SU-DHL-6 (cell line): ENCODE measurements at regions not wholly inside any gene's neighbourhood (a gene's known extent, or its start where the extent isn't known, plus 50 kb on each side); places are given as distances from the start of the nearest gene placed in this dataset.

Experiments used
- H2AFZ ChIP-seq: fragments of 200-600 bp; sonication (generic); 2 replicates; pipeline ENCODE4 v1.6.1; 2014; ENCODE audit warnings: low read depth, mild to moderate bottlenecking, moderate library complexity, mixed read lengths, antibody characterized with exemption, low read length; ENCODE audit not compliant: severe bottlenecking
- H3F3A ChIP-seq: fragments of 200-600 bp; shearing (Covaris generic); 2 replicates; pipeline ENCODE4 v1.6.0; 2016; ENCODE audit warnings: antibody characterized with exemption, mild to moderate bottlenecking; ENCODE audit not compliant: insufficient read depth
- H3K27ac ChIP-seq: fragments of 200-600 bp; sonication (generic); 2 replicates; pipeline ENCODE4 v1.5.1; 2016; ENCODE audit warnings: low read depth, mild to moderate bottlenecking, low read length, moderate library complexity, mixed read lengths
- H3K27me3 ChIP-seq: fragments of 200-600 bp; sonication (generic), shearing (Covaris generic); 2 replicates; pipeline ENCODE4 v1.6.0; 2014; ENCODE audit warnings: mild to moderate bottlenecking, low read length
- H3K36me3 ChIP-seq: fragments of 200-600 bp; sonication (generic); 2 replicates; pipeline ENCODE4 v1.6.1; 2014; ENCODE audit warnings: mild to moderate bottlenecking, low read length, mixed read lengths
- H3K4me2 ChIP-seq: fragments of 300-600, 200-600 bp; shearing (Covaris generic), sonication (generic); 2 replicates; pipeline ENCODE4 v1.6.0; 2014; ENCODE audit warnings: low read length, low read depth, mild to moderate bottlenecking; ENCODE audit not compliant: poor library complexity, severe bottlenecking
- H3K4me3 ChIP-seq: fragments of 200-600 bp; sonication (generic); 2 replicates; pipeline ENCODE4 v1.5.1; 2014; ENCODE audit warnings: antibody characterized with exemption, low read length, mild to moderate bottlenecking, mixed read lengths; ENCODE audit not compliant: insufficient read depth, poor library complexity, severe bottlenecking
- H3K79me2 ChIP-seq: fragments of 200-600 bp; sonication (generic); 2 replicates; pipeline ENCODE4 v1.6.1; 2014; ENCODE audit warnings: mild to moderate bottlenecking, low read length, moderate library complexity; ENCODE audit not compliant: insufficient read depth
- H3K9ac ChIP-seq: fragments of 200-600 bp; sonication (generic); 2 replicates; pipeline ENCODE4 v1.7.0; 2014; ENCODE audit warnings: mild to moderate bottlenecking, low read length
- H3K9me2 ChIP-seq: fragments of 200-600 bp; sonication (generic); replicated peaks from 2 replicates; pipeline ENCODE4 v1.6.1; 2014; ENCODE audit warnings: low read length; ENCODE audit not compliant: insufficient read depth
- H3K9me3 ChIP-seq: fragments of 200-600 bp; sonication (generic); 2 replicates; pipeline ENCODE4 v1.6.1; 2014; ENCODE audit warnings: low read length, mixed read lengths; ENCODE audit not compliant: insufficient read depth
- H4K20me1 ChIP-seq: fragments of 200-600 bp; sonication (generic); 2 replicates; pipeline ENCODE4 v1.6.1; 2014; ENCODE audit warnings: low read depth, mild to moderate bottlenecking, antibody characterized with exemption, low read length, moderate library complexity, mixed read lengths
- CTCF ChIP-seq: fragments of 200-600 bp; sonication (generic); IDR thresholded peaks from one replicate; pipeline ENCODE4 v1.5.1; 2017; ENCODE audit warnings: antibody characterized with exemption, mild to moderate bottlenecking, low read length, moderate library complexity; ENCODE audit not compliant: insufficient read depth, poor library complexity, severe bottlenecking
- EZH2phosphoT487 ChIP-seq: fragments of 200-600 bp; sonication (generic), shearing (Covaris generic); conservative IDR thresholded peaks from 2 replicates; pipeline ENCODE4 v1.6.1; 2018; ENCODE audit warnings: mild to moderate bottlenecking, antibody characterized with exemption, low read length, moderate library complexity, mixed read lengths

- H3K27ac ChIP-seq = no peak overlapping the region
- no peak overlapping the region for H2AFZ ChIP-seq
- no peak overlapping the region for H3K9ac ChIP-seq
- H3K27me3 ChIP-seq = no peaks in the 10 kb centered on the region
- no peaks in the 10 kb centered on the region for H3K9me3 ChIP-seq
- H3K4me3 ChIP-seq = no peak overlapping the region
- H4K20me1 ChIP-seq = no peaks in the 10 kb centered on the region
- no peaks in the 10 kb centered on the region for H3F3A ChIP-seq
- no peaks in the 10 kb centered on the region for H3K79me2 ChIP-seq
- TF ChIP-seq CTCF (no peak), EZH2phosphoT487 (no peak)
- no peaks in the 10 kb centered on the region for H3K9me2 ChIP-seq
- H3K4me2 ChIP-seq = no peak overlapping the region
- no peaks in the 10 kb centered on the region for H3K36me3 ChIP-seq
Measured at GRCh38 chr18:26711756-26712155, 153.8 kb downstream of the AQP4 start.

DNA sequence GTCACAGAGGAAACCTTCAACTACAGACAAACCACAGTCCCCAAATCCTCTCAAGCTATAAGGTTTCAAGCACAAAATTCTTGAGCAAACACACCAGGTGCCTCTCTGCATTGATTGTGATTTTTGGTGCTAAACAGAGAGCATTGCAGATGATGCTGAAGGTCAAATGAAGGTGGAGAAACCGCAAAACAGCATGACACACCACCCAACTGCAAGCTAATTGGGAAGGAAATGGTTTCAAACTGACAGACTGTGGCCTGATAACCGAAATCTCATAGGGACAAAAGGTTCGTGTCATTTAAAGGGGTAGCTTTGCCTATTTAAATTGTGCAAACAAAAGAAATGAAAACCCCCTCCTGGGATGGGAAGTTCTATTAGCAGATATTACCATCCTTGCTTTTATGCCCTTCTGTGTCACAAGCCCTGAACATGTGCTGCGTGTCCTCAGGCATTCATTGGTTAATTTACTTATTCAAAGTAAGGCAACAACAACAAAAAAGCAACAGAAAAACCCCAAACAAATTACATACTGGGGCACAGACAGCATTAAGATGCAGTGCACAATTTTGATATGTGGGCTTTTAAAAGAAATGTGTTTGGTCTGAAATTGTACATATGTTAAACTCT, 154.9 kb downstream of the AQP4 start:
- H3K79me2 ChIP-seq = no peaks in the 10 kb centered on the region
- H3K4me2 ChIP-seq = no peak overlapping the region
- H4K20me1 ChIP-seq = no peaks in the 10 kb centered on the region
- H3K4me3 ChIP-seq = no peak overlapping the region
- H3K27me3 ChIP-seq = no peaks in the 10 kb centered on the region
- H2AFZ ChIP-seq = no peak overlapping the region
- TF ChIP-seq EZH2phosphoT487 = no peak
- no peak for TF ChIP-seq CTCF
- H3K9ac ChIP-seq = no peak overlapping the region
- H3K9me3 ChIP-seq = no peaks in the 10 kb centered on the region
- no peak overlapping the region for H3K27ac ChIP-seq
- H3K36me3 ChIP-seq = no peaks in the 10 kb centered on the region
- H3K9me2 ChIP-seq = no peaks in the 10 kb centered on the region
- H3F3A ChIP-seq = no peaks in the 10 kb centered on the region

- no peak for TF ChIP-seq EZH2phosphoT487
Measured at GRCh38 chr18:26709897-26710296, 155.6 kb downstream of the AQP4 start.

DNA sequence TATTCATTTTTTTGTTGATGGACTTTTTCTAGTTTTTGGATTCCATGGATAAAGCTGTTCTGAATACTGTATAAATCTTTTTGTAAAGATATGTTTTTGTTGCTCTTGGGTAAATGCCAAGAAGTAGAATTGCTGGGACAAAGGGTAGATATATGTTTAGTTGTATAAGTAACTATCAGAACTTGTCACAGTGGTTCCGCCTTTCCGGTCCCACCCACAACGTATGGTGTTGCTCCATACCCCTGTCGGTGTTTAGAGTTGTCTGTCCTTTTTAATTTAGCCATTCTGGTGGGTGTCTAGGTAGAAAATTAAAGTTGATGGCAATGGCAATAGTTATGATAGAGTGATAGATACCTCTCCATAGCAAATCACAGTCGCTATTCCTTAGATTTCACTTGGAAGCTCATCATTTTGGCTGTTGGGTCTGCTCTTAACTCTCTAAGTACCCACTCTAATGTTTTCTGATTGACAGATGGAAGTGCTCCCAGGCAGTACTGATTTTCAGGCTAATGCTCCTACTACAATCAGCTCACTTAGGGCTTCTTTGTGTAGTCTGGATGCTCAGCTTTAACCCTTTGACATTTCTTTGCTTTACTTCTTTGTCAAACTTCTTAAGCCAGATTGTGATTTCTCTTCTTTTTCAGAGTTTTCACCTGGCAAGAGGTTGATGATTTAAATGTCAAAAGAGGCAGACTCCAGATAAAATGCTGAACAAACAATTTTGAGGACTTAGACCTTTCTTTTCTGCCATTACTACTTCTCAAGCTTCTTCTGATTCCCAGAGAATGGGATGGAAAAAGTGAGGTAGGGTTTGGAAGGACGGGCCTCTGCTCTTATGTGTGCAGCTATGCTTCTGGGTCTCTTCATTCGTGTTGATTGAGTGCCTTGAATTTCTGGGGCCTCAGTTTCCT, 156.4 kb downstream of the AQP4 start:
- Histone ChIP-seq H3K9me3 (no peaks in the 10 kb centered on the region), H3K4me2 (no peak overlapping the region), H2AFZ (no peak overlapping the region), H3K27me3 (no peaks in the 10 kb centered on the region), H3K27ac (no peak overlapping the region), H3K36me3 (no peaks in the 10 kb centered on the region), H3K4me3 (no peak overlapping the region), H3K9me2 (no peaks in the 10 kb centered on the region), H3F3A (no peaks in the 10 kb centered on the region), H3K9ac (no peak overlapping the region), H3K79me2 (no peaks in the 10 kb centered on the region), H4K20me1 (no peaks in the 10 kb centered on the region)
- TF ChIP-seq EZH2phosphoT487 = no peak
- TF ChIP-seq CTCF = no peak

More at GRCh38 chr18:26709897-26710296, 155.6 kb downstream of the AQP4 start:
- Histone ChIP-seq H3K4me3 (no peak overlapping the region), H2AFZ (no peak overlapping the region), H3K27me3 (no peaks in the 10 kb centered on the region), H3K36me3 (no peaks in the 10 kb centered on the region), H3K4me2 (no peak overlapping the region), H3K9ac (no peak overlapping the region), H3K9me2 (no peaks in the 10 kb centered on the region), H4K20me1 (no peaks in the 10 kb centered on the region), H3K27ac (no peak overlapping the region), H3F3A (no peaks in the 10 kb centered on the region), H3K79me2 (no peaks in the 10 kb centered on the region), H3K9me3 (no peaks in the 10 kb centered on the region)
